Keratinocyte (primary cell): ENCODE measurements at regions not wholly inside any gene's neighbourhood (a gene's known extent, or its start where the extent isn't known, plus 50 kb on each side); places are given as distances from the start of the nearest gene placed in this dataset.

Source experiments
- DNase-seq: peaks from one replicate; pipeline ENCODE4 v3.0.0-alpha.2; 2011; ENCODE audit warnings: low read depth, missing footprints, low spot score
- FAIRE-seq: peaks from 2 replicates; lab custom pipeline; 2011; peaks lifted over from hg19 to GRCh38; lab: Jason Lieb, UNC
- H2AFZ ChIP-seq: 2 replicates; pipeline ENCODE4 v1.6.0; 2012; ENCODE audit warnings: low read length, control low read depth, inconsistent platforms; ENCODE audit not compliant: control insufficient read depth
- H3K27ac ChIP-seq: 2 replicates; pipeline ENCODE4 v1.5.1; 2011; ENCODE audit warnings: low read length; ENCODE audit not compliant: control insufficient read depth, insufficient read depth
- H3K27me3 ChIP-seq: 3 replicates; pipeline ENCODE4 v1.6.0; 2011; ENCODE audit warnings: low read length; ENCODE audit not compliant: control insufficient read depth, insufficient read depth; ENCODE audit errors: extremely low read depth
- H3K36me3 ChIP-seq, 2 experiments: 2 replicates in 1 of 2; 3 replicates in 1 of 2; pipeline ENCODE4 v1.5.1; 2011; ENCODE audit warnings: low read length in 2 of 2, mild to moderate bottlenecking in 1 of 2; ENCODE audit not compliant: control insufficient read depth in 2 of 2, insufficient read depth in 2 of 2; ENCODE audit errors: extremely low read depth in 1 of 2
- H3K4me1 ChIP-seq: 3 replicates; pipeline ENCODE4 v1.5.1; 2011; ENCODE audit warnings: low read length; ENCODE audit not compliant: control insufficient read depth, insufficient read depth; ENCODE audit errors: extremely low read depth
- H3K4me2 ChIP-seq: 3 replicates; pipeline ENCODE4 v1.6.0; 2011; ENCODE audit warnings: low read depth, low read length; ENCODE audit not compliant: control insufficient read depth, insufficient read depth; ENCODE audit errors: extremely low read depth
- H3K4me3 ChIP-seq, 3 experiments: fragments of 200-600 bp in 1 of 3; sonication (generic) in 1 of 3; 2 replicates in 2 of 3; 3 replicates in 1 of 3; pipeline ENCODE4 v1.5.1; 2011 to 2016; ENCODE audit warnings: low read length in 3 of 3, mild to moderate bottlenecking in 3 of 3, control low read depth in 2 of 3, inconsistent platforms in 1 of 3, low read depth in 1 of 3, mixed read lengths in 1 of 3, mixed run types in 1 of 3, moderate library complexity in 1 of 3; ENCODE audit not compliant: control insufficient read depth in 2 of 3, insufficient read depth in 2 of 3; ENCODE audit errors: extremely low read depth in 1 of 3
- H3K79me2 ChIP-seq: 2 replicates; pipeline ENCODE4 v1.6.0; 2012; ENCODE audit warnings: low read length; ENCODE audit not compliant: control insufficient read depth, insufficient read depth
- H3K9ac ChIP-seq: 3 replicates; pipeline ENCODE4 v1.6.0; 2011; ENCODE audit warnings: low read length; ENCODE audit not compliant: control insufficient read depth, insufficient read depth; ENCODE audit errors: extremely low read depth
- H3K9me1 ChIP-seq: 3 replicates; pipeline ENCODE4 v1.6.0; 2011; ENCODE audit warnings: low read length; ENCODE audit not compliant: control insufficient read depth, insufficient read depth; ENCODE audit errors: extremely low read depth
- H3K9me3 ChIP-seq: 2 replicates; pipeline ENCODE4 v1.5.1; 2012; ENCODE audit warnings: low read depth, low read length; ENCODE audit not compliant: control insufficient read depth
- H4K20me1 ChIP-seq: 3 replicates; pipeline ENCODE4 v1.6.0; 2011; ENCODE audit warnings: low read length; ENCODE audit not compliant: control insufficient read depth, insufficient read depth; ENCODE audit errors: extremely low read depth
- CTCF ChIP-seq, 3 experiments: IDR thresholded peaks in 1 of 3; conservative IDR thresholded peaks in 1 of 3; optimal IDR thresholded peaks in 1 of 3; 2 replicates in 2 of 3; 3 replicates in 1 of 3; pipeline versions ENCODE3 to v1.5.1; 2011; ENCODE audit warnings: low read length in 3 of 3, mild to moderate bottlenecking in 3 of 3, moderate library complexity in 2 of 3, control low read depth in 1 of 3, inconsistent platforms in 1 of 3; ENCODE audit not compliant: insufficient read depth in 2 of 3; ENCODE audit errors: extremely low read depth in 1 of 3
- EZH2 ChIP-seq: IDR thresholded peaks from one replicate; pipeline ENCODE4 v1.6.1; 2012; ENCODE audit warnings: inconsistent platforms, mild to moderate bottlenecking, low read length, moderate library complexity
- dilution Hi-C: fragments of 300-500 bp; cut with MboI; formaldehyde crosslinking; loops from one replicate; pipeline ENCODE4 v1.7.0; 2020; ENCODE audit warnings: low sequenced_read_pairs; ENCODE audit not compliant: extremely low pct_ligation_motif_present

GRCh38 chr11:47915374-47915773, 65.0 kb upstream of the PTPRJ start:
- peaks cover 8% of the 10 kb centered on the region for H3K4me1 ChIP-seq
- dilution Hi-C loops = no loop called here
- no peak overlapping the region for H2AFZ ChIP-seq
- no peak for TF ChIP-seq EZH2
- TF ChIP-seq CTCF (optimal IDR thresholded peaks at IDR 0.05 in 1 of 3, IDR thresholded peaks at IDR 0.05 in 1 of 3, conservative IDR thresholded peaks at IDR 0.05 in 1 of 3; ENCODE audit: extremely low read depth in 1 of 3, insufficient read depth in 2 of 3, low read length in 3 of 3) = no peak
- no peaks in the 10 kb centered on the region for H3K9me3 ChIP-seq
- no peak for FAIRE-seq
- no peaks in the 10 kb centered on the region for H3K36me3 ChIP-seq
- H3K4me3 ChIP-seq = no peak overlapping the region
- no peaks in the 10 kb centered on the region for H4K20me1 ChIP-seq
- H3K9me1 ChIP-seq = no peaks in the 10 kb centered on the region
- no peak overlapping the region for H3K4me2 ChIP-seq
- H3K27me3 ChIP-seq = no peaks in the 10 kb centered on the region
- no peak overlapping the region for H3K9ac ChIP-seq
- H3K27ac ChIP-seq = no peak overlapping the region
- H3K79me2 ChIP-seq = no peaks in the 10 kb centered on the region
- DNase-seq = no peak

- H3K27ac ChIP-seq = no peak overlapping the region
- no peak overlapping the region for H2AFZ ChIP-seq
- H3K36me3 ChIP-seq = no peaks in the 10 kb centered on the region
- no peak for DNase-seq
- peaks cover 8% of the 10 kb centered on the region for H3K4me1 ChIP-seq
- H3K79me2 ChIP-seq = no peaks in the 10 kb centered on the region
- H3K9me3 ChIP-seq = no peaks in the 10 kb centered on the region
- H3K9me1 ChIP-seq = no peaks in the 10 kb centered on the region
- H4K20me1 ChIP-seq = no peaks in the 10 kb centered on the region
- no peak for TF ChIP-seq EZH2
- no peak for TF ChIP-seq CTCF (optimal IDR thresholded peaks at IDR 0.05 in 1 of 3, IDR thresholded peaks at IDR 0.05 in 1 of 3, conservative IDR thresholded peaks at IDR 0.05 in 1 of 3; ENCODE audit: extremely low read depth in 1 of 3, insufficient read depth in 2 of 3, low read length in 3 of 3)
- dilution Hi-C loops = no loop called here
- no peak overlapping the region for H3K4me3 ChIP-seq
- H3K4me2 ChIP-seq = no peak overlapping the region
- no peak for FAIRE-seq
- no peak overlapping the region for H3K9ac ChIP-seq
- H3K27me3 ChIP-seq = no peaks in the 10 kb centered on the region
These were observed 65.6 kb upstream of the PTPRJ start for GRCh38 chr11:47914743-47915142.
